ENCODE measurements at regions not wholly inside any gene's neighbourhood (a gene's known extent, or its start where the extent isn't known, plus 50 kb on each side); places are given as distances from the start of the nearest gene placed in this dataset.

DNA sequence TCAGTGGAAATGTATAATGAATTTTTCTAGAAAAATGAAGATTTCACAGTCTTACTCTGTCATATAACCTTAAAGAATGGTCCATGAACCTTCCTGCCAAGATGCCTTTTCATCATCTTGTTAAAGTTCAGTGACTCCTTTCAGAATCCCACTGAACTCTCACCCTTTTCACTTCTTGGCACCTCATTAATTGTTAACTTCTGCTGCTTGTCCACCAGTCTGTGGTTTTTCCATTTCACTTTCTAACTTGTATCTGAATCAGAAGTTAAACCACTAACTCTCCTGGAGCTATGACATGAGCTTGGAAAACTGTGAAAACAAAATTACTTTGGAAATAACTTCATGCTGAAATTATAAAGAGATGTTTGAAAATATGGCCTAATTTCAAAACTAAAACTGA is 281.2 kb upstream of the ALCAM start:
- TF ChIP-seq JUN (IDR thresholded peaks at IDR 0.05; ENCODE audit: low read depth, low read length) (no peak), EZH2 (IDR thresholded peaks at IDR 0.05; ENCODE audit: low read depth, low read length, severe bottlenecking) (no peak), POLR2A (IDR thresholded peaks at IDR 0.05; ENCODE audit: control extremely low read depth in 1 of 2, low read depth in 2 of 2, low read length in 2 of 2) (no peak), YY1 (IDR thresholded peaks at IDR 0.05; ENCODE audit: low read depth, low read length) (no peak)
- TF ChIP-seq, protein P1, sequence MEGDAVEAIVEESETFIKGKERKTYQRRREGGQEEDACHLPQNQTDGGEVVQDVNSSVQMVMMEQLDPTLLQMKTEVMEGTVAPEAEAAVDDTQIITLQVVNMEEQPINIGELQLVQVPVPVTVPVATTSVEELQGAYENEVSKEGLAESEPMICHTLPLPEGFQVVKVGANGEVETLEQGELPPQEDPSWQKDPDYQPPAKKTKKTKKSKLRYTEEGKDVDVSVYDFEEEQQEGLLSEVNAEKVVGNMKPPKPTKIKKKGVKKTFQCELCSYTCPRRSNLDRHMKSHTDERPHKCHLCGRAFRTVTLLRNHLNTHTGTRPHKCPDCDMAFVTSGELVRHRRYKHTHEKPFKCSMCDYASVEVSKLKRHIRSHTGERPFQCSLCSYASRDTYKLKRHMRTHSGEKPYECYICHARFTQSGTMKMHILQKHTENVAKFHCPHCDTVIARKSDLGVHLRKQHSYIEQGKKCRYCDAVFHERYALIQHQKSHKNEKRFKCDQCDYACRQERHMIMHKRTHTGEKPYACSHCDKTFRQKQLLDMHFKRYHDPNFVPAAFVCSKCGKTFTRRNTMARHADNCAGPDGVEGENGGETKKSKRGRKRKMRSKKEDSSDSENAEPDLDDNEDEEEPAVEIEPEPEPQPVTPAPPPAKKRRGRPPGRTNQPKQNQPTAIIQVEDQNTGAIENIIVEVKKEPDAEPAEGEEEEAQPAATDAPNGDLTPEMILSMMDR (IDR thresholded peaks at IDR 0.05; ENCODE audit: control extremely low read depth in 1 of 3, insufficient read depth in 1 of 3, low read depth in 1 of 3, low read length in 3 of 3), result no peak
